SK-N-SH treated with all-trans-retinoic acid at 6 μM for 48 hours (cell line): ENCODE measurements at regions not wholly inside any gene's neighbourhood (a gene's known extent, or its start where the extent isn't known, plus 50 kb on each side); places are given as distances from the start of the nearest gene placed in this dataset.

Source experiments
- ATAC-seq: fragments of 200-7000 bp; cut with Tn5 transposase; 3 replicates; pipeline ENCODE4 v1.9.1; 2020; ENCODE audit warnings: mild to moderate bottlenecking, moderate library complexity
- ARNTL ChIP-seq: fragments of 450-650 bp; formaldehyde crosslinking; IDR thresholded peaks from 2 replicates; pipeline ENCODE4 v1.5.0; 2020; ENCODE audit warnings: low read depth, mild to moderate bottlenecking, moderate library complexity, borderline replicate concordance
- BACH2 ChIP-seq: fragments of 250-450 bp; sonication (Bioruptor Pico); IDR thresholded peaks from 2 replicates; pipeline ENCODE4 v1.9.0; 2021; ENCODE audit warnings: mild to moderate bottlenecking, borderline replicate concordance
- CSDC2 ChIP-seq: fragments of 250-450 bp; sonication (Bioruptor Pico); IDR thresholded peaks from 2 replicates; pipeline ENCODE4 v1.5.0; 2020; ENCODE audit warnings: mild to moderate bottlenecking, moderate library complexity
- ESRRG ChIP-seq: fragments of 250-450 bp; sonication (Bioruptor Pico); IDR thresholded peaks from 2 replicates; pipeline ENCODE4 v1.6.1; 2021; ENCODE audit warnings: mild to moderate bottlenecking
- GLIS3 ChIP-seq: fragments of 250-450 bp; sonication (Bioruptor Pico); IDR thresholded peaks from 2 replicates; pipeline ENCODE4 v1.5.0; 2020; ENCODE audit warnings: mild to moderate bottlenecking, moderate library complexity
- ISL1 ChIP-seq: fragments of 250-450 bp; sonication (Bioruptor Pico); IDR thresholded peaks from 2 replicates; pipeline ENCODE4 v2.1.2; 2022; ENCODE audit warnings: mild to moderate bottlenecking, moderate library complexity
- OSR1 ChIP-seq: fragments of 250-450 bp; sonication (Bioruptor Pico); IDR thresholded peaks from 2 replicates; pipeline ENCODE4 v1.8.0; 2022; ENCODE audit warnings: moderate library complexity, mild to moderate bottlenecking, inconsistent platforms
- PPARA ChIP-seq: fragments of 250-450 bp; sonication (Bioruptor Pico); IDR thresholded peaks from 2 replicates; pipeline ENCODE4 v1.5.0; 2020; ENCODE audit warnings: mild to moderate bottlenecking, borderline replicate concordance
- RARB ChIP-seq: fragments of 250-450 bp; sonication (Bioruptor Pico); IDR thresholded peaks from 2 replicates; pipeline ENCODE4 v1.8.0; 2021; ENCODE audit warnings: mild to moderate bottlenecking, moderate library complexity
- SNAI2 ChIP-seq: fragments of 250-450 bp; sonication (Bioruptor Pico); IDR thresholded peaks from 2 replicates; pipeline ENCODE4 v1.5.0; 2020; ENCODE audit warnings: mild to moderate bottlenecking, moderate library complexity
- TCF4 ChIP-seq: fragments of 250-450 bp; sonication (Bioruptor Pico); IDR thresholded peaks from 2 replicates; pipeline ENCODE4 v1.8.0; 2021; ENCODE audit warnings: mild to moderate bottlenecking, moderate library complexity, borderline replicate concordance
- TOX ChIP-seq: fragments of 250-450 bp; sonication (Bioruptor Pico); IDR thresholded peaks from 2 replicates; pipeline ENCODE4 v1.8.0; 2021; ENCODE audit warnings: mild to moderate bottlenecking, moderate library complexity, borderline replicate concordance
- ZC3H10 ChIP-seq: fragments of 250-450 bp; sonication (Bioruptor Pico); IDR thresholded peaks from 2 replicates; pipeline ENCODE4 v1.5.1; 2021; ENCODE audit warnings: mild to moderate bottlenecking, moderate library complexity
- ZFP3 ChIP-seq: fragments of 250-450 bp; sonication (Bioruptor Pico); IDR thresholded peaks from 2 replicates; pipeline ENCODE4 v1.5.0; 2020; ENCODE audit warnings: mild to moderate bottlenecking, moderate library complexity
- ZFP30 ChIP-seq: fragments of 450-650 bp; formaldehyde crosslinking; IDR thresholded peaks from 2 replicates; pipeline ENCODE4 v1.5.0; 2022; ENCODE audit warnings: mild to moderate bottlenecking, moderate library complexity
- ZNF565 ChIP-seq: fragments of 450-650 bp; formaldehyde crosslinking; conservative IDR thresholded peaks from 2 replicates; pipeline ENCODE4 v1.5.0; 2020; ENCODE audit warnings: low read depth, mild to moderate bottlenecking, moderate library complexity
- ZNF70 ChIP-seq: fragments of 450-650 bp; formaldehyde crosslinking; IDR thresholded peaks from 2 replicates; pipeline ENCODE4 v1.5.0; 2020; ENCODE audit warnings: mild to moderate bottlenecking, moderate library complexity
- ZNF8 ChIP-seq: fragments of 450-650 bp; formaldehyde crosslinking; IDR thresholded peaks from 2 replicates; pipeline ENCODE4 v1.5.0; 2020; ENCODE audit warnings: mild to moderate bottlenecking, moderate library complexity
- TF ChIP-seq, protein P1 (sequence below): fragments of 250-450 bp; sonication (Bioruptor Pico); IDR thresholded peaks from 2 replicates; pipeline ENCODE4 v1.8.0; 2021; ENCODE audit warnings: low read depth, mild to moderate bottlenecking, moderate library complexity, borderline replicate concordance
- TF ChIP-seq, protein P2 (sequence below): fragments of 250-450 bp; sonication (Bioruptor Pico); IDR thresholded peaks from 2 replicates; pipeline ENCODE4 v1.8.0; 2020; ENCODE audit warnings: mild to moderate bottlenecking, moderate library complexity, borderline replicate concordance
- TF ChIP-seq, protein P3 (sequence below): fragments of 250-450 bp; sonication (Bioruptor Pico); IDR thresholded peaks from 2 replicates; pipeline ENCODE4 v1.5.1; 2021; ENCODE audit warnings: mild to moderate bottlenecking, moderate library complexity
- TF ChIP-seq, protein P4 (sequence below): fragments of 250-450 bp; sonication (Bioruptor Pico); IDR thresholded peaks from 2 replicates; pipeline ENCODE4 v1.5.0; 2020; ENCODE audit warnings: mild to moderate bottlenecking, moderate library complexity
- TF ChIP-seq, protein P5 (sequence below): fragments of 250-450 bp; sonication (Bioruptor Pico); IDR thresholded peaks from 2 replicates; pipeline ENCODE4 v1.5.1; 2020; ENCODE audit warnings: low read depth, mild to moderate bottlenecking, moderate library complexity

DNA sequence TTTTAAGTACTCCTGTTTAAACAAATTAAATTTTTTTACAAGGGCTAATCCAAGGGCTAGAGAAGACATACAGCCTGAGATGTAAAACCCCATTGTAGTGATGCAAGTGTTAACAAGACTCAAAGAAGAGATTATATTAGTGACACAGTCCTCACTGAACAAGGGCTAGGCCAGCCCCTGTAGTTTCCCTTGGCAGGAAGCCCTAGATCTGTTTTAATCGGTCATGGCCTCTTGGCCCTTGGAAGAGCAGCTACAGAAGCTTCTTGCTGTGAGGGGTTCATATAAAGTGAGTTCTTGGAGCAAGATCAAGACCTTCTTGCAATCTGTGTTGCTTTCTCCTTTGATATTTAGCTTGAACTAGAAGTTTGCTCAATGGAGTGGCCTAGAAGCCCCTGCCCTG is 1339.4 kb downstream of the XPNPEP1 start:
- TF ChIP-seq ZNF565 (CRISPR knock-in tag), result no peak
- TF ChIP-seq ESRRG (CRISPR knock-in tag), result no peak
- TF ChIP-seq BACH2 (CRISPR knock-in tag), result no peak
- no peak for TF ChIP-seq TCF4 (CRISPR knock-in tag)
- TF ChIP-seq ZFP30 (CRISPR knock-in tag), result no peak
- TF ChIP-seq GLIS3, result no peak
- TF ChIP-seq PPARA (CRISPR knock-in tag), result no peak
- TF ChIP-seq ARNTL (CRISPR knock-in tag), result no peak
- TF ChIP-seq ZC3H10 (CRISPR knock-in tag), result no peak
- TF ChIP-seq TOX (CRISPR knock-in tag), result no peak
- TF ChIP-seq, protein P1, sequence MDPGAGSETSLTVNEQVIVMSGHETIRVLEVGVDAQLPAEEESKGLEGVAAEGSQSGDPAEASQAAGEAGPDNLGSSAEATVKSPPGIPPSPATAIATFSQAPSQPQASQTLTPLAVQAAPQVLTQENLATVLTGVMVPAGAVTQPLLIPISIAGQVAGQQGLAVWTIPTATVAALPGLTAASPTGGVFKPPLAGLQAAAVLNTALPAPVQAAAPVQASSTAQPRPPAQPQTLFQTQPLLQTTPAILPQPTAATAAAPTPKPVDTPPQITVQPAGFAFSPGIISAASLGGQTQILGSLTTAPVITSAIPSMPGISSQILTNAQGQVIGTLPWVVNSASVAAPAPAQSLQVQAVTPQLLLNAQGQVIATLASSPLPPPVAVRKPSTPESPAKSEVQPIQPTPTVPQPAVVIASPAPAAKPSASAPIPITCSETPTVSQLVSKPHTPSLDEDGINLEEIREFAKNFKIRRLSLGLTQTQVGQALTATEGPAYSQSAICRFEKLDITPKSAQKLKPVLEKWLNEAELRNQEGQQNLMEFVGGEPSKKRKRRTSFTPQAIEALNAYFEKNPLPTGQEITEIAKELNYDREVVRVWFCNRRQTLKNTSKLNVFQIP (CRISPR knock-in tag), result no peak
- no peak for TF ChIP-seq ZNF8 (CRISPR knock-in tag)
- TF ChIP-seq SNAI2 (CRISPR knock-in tag), result no peak
- TF ChIP-seq, protein P2, sequence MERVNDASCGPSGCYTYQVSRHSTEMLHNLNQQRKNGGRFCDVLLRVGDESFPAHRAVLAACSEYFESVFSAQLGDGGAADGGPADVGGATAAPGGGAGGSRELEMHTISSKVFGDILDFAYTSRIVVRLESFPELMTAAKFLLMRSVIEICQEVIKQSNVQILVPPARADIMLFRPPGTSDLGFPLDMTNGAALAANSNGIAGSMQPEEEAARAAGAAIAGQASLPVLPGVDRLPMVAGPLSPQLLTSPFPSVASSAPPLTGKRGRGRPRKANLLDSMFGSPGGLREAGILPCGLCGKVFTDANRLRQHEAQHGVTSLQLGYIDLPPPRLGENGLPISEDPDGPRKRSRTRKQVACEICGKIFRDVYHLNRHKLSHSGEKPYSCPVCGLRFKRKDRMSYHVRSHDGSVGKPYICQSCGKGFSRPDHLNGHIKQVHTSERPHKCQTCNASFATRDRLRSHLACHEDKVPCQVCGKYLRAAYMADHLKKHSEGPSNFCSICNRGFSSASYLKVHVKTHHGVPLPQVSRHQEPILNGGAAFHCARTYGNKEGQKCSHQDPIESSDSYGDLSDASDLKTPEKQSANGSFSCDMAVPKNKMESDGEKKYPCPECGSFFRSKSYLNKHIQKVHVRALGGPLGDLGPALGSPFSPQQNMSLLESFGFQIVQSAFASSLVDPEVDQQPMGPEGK (CRISPR knock-in tag), result no peak
- TF ChIP-seq, protein P3, sequence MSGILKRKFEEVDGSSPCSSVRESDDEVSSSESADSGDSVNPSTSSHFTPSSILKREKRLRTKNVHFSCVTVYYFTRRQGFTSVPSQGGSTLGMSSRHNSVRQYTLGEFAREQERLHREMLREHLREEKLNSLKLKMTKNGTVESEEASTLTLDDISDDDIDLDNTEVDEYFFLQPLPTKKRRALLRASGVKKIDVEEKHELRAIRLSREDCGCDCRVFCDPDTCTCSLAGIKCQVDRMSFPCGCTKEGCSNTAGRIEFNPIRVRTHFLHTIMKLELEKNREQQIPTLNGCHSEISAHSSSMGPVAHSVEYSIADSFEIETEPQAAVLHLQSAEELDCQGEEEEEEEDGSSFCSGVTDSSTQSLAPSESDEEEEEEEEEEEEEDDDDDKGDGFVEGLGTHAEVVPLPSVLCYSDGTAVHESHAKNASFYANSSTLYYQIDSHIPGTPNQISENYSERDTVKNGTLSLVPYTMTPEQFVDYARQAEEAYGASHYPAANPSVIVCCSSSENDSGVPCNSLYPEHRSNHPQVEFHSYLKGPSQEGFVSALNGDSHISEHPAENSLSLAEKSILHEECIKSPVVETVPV (CRISPR knock-in tag), result no peak
- TF ChIP-seq OSR1 (CRISPR knock-in tag), result no peak
- no peak for TF ChIP-seq ISL1 (CRISPR knock-in tag)
- no peak for TF ChIP-seq ZFP3
- TF ChIP-seq, protein P4, sequence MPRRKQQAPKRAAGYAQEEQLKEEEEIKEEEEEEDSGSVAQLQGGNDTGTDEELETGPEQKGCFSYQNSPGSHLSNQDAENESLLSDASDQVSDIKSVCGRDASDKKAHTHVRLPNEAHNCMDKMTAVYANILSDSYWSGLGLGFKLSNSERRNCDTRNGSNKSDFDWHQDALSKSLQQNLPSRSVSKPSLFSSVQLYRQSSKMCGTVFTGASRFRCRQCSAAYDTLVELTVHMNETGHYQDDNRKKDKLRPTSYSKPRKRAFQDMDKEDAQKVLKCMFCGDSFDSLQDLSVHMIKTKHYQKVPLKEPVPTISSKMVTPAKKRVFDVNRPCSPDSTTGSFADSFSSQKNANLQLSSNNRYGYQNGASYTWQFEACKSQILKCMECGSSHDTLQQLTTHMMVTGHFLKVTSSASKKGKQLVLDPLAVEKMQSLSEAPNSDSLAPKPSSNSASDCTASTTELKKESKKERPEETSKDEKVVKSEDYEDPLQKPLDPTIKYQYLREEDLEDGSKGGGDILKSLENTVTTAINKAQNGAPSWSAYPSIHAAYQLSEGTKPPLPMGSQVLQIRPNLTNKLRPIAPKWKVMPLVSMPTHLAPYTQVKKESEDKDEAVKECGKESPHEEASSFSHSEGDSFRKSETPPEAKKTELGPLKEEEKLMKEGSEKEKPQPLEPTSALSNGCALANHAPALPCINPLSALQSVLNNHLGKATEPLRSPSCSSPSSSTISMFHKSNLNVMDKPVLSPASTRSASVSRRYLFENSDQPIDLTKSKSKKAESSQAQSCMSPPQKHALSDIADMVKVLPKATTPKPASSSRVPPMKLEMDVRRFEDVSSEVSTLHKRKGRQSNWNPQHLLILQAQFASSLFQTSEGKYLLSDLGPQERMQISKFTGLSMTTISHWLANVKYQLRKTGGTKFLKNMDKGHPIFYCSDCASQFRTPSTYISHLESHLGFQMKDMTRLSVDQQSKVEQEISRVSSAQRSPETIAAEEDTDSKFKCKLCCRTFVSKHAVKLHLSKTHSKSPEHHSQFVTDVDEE, result no peak
- TF ChIP-seq, protein P5, sequence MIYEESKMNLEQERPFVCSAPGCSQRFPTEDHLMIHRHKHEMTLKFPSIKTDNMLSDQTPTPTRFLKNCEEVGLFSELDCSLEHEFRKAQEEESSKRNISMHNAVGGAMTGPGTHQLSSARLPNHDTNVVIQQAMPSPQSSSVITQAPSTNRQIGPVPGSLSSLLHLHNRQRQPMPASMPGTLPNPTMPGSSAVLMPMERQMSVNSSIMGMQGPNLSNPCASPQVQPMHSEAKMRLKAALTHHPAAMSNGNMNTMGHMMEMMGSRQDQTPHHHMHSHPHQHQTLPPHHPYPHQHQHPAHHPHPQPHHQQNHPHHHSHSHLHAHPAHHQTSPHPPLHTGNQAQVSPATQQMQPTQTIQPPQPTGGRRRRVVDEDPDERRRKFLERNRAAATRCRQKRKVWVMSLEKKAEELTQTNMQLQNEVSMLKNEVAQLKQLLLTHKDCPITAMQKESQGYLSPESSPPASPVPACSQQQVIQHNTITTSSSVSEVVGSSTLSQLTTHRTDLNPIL (CRISPR knock-in tag), result no peak
- no peak for ATAC-seq

DNA sequence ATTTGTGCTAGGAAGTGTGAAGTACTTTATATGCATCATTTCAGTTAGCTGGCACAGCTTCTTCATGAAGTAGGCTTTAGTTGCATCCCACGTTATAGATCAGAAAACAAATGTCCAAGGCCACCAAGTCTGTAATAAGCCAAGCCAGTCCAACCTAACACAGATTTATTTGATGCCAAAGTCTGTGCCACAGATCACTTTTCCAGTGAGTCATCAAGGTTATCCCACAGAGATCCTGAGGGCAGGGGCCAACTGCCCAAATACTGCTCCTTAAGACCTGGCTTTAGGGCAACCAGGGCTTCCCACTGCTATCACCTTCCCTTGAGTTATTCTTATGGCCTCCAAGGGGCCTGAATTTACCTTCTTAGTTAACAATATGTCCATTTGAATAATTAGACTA is 1340.4 kb downstream of the XPNPEP1 start:
- ATAC-seq, result no peak

More for the DNA sequence above, 1340.4 kb downstream of the XPNPEP1 start:
- TF ChIP-seq, protein P5 (CRISPR knock-in tag), result no peak
- TF ChIP-seq ESRRG (CRISPR knock-in tag) (no peak), GLIS3 (no peak), ZNF70 (CRISPR knock-in tag) (no peak), ZNF565 (CRISPR knock-in tag) (no peak), TOX (CRISPR knock-in tag) (no peak), BACH2 (CRISPR knock-in tag) (no peak), ARNTL (CRISPR knock-in tag) (no peak), ZFP3 (no peak), ZC3H10 (CRISPR knock-in tag) (no peak), SNAI2 (CRISPR knock-in tag) (no peak), TCF4 (CRISPR knock-in tag) (no peak), RARB (CRISPR knock-in tag) (no peak), ISL1 (CRISPR knock-in tag) (no peak), CSDC2 (no peak)
- TF ChIP-seq, protein P2 (CRISPR knock-in tag), result no peak
- TF ChIP-seq, protein P4, result no peak
